GM19025 (cell line): ENCODE measurements at regions not wholly inside any gene's neighbourhood (a gene's known extent, or its start where the extent isn't known, plus 50 kb on each side); places are given as distances from the start of the nearest gene placed in this dataset.
"Not testable (repeated sequence)": the region's sequence is repeated elsewhere in the genome, so short reads cannot be mapped to it uniquely, and the experiment has no call there.

Source experiments
- ATAC-seq: cut with Tn5 transposase; IDR thresholded peaks from one replicate; pipeline ENCODE4 v1.9.1; 2021; ENCODE audit warnings: mild to moderate bottlenecking, low read depth, moderate library complexity; ENCODE audit not compliant: unreplicated experiment

DNA sequence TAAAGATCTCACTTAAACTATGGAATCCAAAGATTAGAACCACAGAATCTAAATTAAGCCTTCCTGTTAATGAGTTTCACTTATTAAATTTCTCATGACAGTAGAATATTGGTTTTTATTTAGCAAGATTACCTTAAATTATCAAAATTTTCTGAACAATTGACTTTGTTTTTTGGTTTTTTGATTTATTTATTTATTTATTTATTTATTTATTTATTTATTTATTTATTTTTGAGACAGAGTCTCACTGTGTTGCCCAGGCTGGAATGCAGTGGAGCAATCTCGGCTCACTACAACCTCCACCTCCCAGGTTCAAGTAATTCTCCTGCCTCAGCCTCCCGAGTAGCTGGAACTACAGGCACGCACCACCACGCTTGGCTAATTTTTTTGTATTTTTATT, 538.6 kb downstream of the AMY1C start:
- ATAC-seq, result not testable (repeated sequence)

DNA sequence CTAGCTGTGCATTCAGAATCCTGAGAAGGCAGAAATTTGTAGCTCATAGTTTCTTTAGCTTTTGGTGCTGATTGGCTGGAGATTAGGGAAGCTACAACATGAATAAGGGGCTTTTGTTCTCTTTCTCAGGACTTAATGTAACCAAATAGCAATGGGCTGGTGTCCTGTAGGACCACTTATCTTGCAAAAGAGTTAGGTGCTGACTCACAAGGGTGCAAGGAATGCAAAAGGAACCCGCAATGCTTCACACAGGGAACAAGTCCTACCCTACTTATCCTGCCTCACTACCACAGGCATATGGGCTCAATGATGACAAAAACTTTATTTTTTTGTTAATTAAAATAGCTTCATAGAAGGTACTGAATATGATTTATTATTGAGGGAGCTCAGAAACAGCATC, 541.5 kb downstream of the AMY1C start:
- no peak for ATAC-seq

DNA sequence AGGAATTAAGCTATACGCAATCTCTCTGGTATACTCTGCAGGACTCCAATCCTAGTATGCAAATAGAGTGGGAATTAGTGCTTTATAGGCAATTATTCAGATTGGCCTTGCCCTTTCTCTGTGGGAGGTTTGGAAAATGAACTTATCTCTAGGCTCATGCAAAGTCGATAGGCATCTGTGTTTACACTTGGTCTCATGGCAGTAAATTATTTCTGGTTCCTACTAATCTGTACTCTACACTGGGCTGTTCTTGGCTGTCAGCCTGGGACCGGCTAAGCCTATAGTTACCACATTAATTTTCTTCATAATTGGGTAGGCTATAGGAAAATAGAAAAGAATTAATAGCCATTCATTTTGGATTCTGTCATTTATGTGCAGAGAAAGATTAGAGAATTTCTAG, 544.6 kb downstream of the AMY1C start:
- ATAC-seq, result no peak

DNA sequence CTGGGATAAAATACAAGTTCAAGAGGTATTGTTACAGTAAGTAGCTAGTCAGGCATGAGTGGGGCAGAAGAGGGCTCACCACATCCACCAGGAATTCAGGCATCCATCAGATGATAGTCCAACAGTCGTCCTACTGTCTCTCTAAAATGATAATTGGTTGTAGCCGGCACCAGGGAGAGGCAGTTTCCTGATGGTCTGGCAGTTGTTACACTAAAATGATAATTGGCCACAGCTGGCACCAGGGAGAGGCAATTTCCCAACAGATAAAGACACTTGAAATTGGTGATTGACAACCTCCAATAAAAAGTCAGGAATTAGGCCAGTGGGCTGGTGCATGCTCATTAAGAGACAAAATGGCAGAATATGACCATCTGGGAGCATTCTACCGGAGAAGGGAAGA, 545.8 kb downstream of the AMY1C start:
- ATAC-seq, result no peak

DNA sequence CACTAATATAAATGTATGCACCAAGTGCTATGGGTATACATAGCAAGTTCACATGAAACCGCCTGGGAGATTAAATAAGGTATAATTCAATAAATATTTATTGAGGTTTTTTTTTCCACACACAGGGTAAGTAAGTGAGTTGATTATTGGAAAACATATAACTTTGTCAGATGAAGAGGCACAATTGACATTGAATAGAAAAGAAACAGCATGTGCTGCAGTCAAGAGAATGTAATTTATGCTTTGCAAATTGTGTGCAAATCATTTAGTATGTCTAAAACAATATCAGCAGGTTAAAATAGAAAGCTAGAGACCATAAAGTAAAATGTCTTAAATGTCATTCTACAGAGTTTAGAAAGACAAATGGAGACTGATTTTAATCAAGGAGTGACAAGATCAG, 560.0 kb downstream of the AMY1C start:
- ATAC-seq, result no peak

DNA sequence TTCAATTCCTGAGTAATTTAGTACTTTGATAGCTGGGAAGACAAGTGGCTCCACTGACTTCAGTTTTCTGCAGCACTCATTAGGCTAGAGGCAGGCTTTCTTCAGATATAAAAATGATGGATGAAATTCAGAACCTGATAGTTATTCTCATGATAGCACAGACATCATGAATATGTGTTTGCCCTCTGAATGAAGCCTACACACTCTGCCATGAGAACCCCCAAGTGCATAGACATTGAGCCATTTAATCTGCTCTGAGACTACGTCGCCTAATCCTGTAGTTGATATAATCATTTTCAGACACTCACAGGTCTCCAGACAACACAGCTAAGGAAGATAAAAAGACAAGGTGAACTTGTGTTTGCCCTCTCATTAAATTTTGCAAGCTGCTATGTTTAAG, 566.1 kb downstream of the AMY1C start:
- ATAC-seq, result no peak

DNA sequence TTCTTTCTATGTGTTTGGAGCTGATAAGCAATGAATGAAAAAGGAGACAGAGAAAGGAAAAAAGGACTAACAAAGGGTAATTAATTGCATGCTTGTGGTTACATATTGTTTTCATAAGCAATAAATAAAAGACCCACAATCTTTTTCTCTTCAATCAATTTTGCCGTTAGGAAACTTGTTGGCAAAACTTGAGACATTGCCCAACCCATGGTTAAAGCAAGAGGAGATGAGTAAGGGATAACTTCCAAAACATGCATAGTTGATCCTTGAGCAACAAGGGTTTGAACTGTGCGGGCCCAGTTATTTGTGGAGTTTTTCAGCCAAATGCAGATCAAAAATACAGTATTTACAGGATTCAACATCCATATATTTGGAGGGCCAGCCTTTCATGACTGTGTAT, 572.4 kb downstream of the AMY1C start:
- ATAC-seq, result no peak

DNA sequence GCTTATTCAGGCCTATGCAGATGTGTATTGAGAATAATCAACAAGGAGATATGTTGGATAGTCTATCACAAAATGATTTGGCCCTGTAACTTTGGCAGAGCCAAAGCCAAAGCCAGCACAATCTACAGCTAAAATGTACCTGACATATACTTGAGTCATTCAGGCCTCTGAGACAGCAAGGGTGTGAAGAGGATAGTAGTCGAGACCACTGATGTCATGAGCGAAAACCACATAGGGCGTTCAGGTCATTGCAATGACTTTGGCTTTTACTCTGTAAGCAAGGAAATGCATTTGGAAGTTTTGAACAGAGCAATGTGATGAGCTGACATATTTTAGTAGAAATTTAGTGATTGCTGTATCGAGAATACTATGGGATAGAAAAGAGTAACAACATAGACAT, 579.6 kb downstream of the AMY1C start:
- ATAC-seq, result no peak

DNA sequence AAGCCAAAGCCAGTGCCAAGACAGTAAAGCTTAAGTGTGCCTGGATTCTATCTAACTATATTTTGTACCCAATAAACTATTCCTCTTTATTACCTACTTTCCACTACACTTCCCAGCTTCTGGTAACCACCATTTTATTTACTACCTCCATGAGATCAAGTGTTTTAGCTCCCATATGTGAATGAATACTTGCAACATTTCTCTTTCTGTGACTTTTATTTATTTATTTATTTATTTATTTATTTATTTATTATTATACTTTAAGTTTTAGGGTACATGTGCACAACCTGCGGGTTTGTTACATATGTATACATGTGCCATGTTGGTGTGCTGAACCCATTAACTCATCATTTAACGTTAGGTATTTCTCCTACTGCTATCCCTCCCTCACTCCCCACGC, 582.1 kb downstream of the AMY1C start:
- no peak for ATAC-seq

DNA sequence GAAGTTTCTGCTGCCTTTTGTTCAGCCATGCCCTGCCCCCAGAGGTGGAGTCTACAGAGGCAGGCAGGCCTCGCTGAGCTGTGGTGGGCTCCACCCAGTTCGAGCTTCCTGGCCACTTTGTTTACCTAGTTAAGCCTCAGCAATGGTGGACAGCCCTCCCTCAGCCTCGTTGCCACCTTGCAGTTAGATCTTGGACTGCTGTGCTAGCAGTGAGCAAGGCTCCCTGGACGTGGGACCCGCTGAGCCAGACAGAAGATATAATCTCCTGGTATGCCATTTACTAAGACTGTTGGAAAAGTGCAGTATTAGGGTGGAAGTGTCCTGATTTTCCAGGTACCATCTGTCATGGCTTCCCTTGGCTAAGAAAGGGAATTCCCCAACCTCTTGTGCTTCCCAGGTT, 588.2 kb downstream of the AMY1C start:
- ATAC-seq, result not testable (repeated sequence)

DNA sequence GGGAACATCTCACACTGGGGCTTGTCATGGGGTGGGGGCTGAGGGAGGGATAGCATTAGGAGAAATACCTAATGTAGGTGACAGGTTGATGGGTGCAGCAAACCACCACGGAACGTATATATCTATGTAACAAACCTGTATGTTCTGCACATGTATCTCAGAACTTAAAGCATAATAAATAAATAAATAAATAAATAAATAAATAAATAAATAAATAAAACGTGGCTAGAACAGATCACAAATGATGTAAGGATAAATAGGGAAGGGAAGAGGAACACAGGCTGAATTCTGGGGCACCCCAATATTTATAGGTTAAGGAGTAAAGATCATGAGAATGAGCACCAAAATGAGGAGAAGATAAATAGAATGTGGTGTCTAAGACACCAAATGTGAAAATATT, 592.2 kb downstream of the AMY1C start:
- ATAC-seq, result no peak

DNA sequence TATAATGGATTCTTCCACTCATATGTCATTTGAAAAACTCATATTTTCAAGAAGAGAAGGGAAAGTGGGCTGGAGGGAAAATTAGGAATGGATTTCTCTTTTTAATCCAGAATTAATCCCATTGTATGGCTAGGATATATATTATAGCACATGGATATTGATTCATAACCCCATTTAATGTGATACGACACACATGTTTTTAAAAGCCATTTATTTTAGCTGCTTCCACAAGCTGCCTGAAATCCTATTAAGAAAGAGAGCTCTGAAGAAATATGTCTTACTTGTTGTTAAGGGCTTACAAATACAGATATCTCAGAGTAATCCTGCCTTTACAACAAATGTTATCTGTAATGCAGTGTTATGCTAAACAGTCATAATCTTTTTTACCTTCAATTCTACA, 598.6 kb downstream of the AMY1C start:
- ATAC-seq, result no peak

DNA sequence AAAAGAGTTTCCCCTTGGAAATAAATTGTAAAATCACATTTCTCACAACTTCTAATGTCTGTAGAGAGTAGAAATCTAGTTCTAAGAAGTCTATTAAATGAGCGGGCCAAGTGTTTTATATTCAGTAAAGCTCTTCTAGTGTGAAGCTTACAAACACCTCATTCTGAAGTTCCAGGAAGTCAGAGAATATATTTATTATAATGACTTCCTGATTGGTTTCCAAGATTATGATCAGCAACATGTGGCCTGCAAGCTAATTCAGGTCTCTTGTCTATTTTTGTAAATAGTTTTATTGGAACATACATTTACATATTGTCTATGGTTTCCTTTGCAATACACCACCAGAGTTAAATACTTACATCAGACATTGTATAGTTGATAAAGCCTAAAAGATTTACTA, 603.9 kb downstream of the AMY1C start:
- no peak for ATAC-seq

DNA sequence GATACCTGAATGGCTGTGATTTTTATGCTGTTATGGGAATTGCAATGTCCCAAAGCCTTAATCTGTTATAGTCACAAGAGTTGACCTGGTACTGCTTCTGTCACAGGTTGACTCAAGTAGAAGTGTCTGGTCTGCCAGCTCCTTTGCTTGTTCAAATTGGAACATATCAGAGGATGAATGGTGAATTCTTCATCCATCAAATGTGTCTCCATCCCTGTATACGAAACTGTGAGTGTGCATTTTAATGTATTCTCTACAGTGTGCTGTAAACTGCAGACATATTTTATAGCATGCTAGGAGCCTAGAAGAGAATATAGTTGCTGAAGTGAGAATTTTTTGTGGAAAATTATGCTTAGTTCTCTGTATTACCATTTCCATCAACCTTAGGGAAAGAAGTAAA, 608.4 kb downstream of the AMY1C start:
- no peak for ATAC-seq

DNA sequence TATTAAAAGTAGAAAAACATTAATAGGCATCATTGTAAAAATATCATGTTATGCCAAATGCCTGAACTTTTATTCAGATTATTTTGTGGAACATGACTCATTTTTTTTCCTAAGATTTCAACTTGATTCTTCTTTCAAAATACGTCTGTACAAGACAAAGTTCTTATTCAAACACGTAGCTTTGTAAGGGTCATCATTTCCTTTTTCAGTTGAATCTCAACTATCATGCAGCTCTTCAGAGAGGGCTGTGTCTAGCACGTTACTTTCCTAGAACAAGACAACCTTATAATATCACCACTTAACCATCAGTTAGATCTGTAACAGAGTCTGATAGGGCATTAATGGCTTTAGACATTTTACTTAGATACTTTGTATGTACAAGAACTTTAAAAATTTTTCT, 608.9 kb downstream of the AMY1C start:
- no peak for ATAC-seq

DNA sequence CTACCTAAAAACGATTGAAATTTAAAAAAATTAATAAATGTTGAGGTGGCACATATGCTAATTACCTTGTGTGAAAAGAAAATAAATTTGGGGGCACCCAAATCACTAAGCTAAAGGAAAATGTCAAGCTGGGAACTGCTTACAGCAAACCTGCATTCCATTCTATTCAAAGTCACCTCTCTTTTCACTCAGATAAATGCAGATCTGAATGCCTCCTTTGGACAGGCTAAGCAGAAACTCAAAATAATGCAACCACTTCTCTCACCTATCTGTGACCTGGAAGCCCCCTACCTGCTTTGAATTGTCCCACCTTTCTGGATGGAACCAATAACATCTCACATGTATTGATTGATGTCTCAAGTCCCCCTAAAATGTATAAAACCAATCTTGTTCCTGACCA, 628.7 kb downstream of the AMY1C start:
- ATAC-seq, result no peak

DNA sequence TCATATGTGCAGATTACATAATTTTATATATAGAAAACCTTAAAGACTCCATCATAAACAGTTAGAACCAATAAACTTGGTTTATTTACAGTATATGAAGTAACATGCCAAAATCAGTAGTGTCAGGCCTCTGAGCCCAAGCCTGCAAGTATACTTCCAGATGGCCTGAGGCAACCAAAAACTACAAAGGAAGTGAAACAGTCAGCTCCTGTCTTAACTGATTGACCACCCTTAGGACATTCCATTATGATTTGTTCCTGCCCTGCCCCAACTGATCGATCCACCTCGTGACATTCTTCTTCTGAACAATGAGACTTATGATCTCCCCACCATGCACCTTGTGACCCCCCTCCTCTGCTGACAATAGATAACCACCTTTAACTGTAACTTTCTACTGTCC, 630.3 kb downstream of the AMY1C start:
- ATAC-seq, result no peak

DNA sequence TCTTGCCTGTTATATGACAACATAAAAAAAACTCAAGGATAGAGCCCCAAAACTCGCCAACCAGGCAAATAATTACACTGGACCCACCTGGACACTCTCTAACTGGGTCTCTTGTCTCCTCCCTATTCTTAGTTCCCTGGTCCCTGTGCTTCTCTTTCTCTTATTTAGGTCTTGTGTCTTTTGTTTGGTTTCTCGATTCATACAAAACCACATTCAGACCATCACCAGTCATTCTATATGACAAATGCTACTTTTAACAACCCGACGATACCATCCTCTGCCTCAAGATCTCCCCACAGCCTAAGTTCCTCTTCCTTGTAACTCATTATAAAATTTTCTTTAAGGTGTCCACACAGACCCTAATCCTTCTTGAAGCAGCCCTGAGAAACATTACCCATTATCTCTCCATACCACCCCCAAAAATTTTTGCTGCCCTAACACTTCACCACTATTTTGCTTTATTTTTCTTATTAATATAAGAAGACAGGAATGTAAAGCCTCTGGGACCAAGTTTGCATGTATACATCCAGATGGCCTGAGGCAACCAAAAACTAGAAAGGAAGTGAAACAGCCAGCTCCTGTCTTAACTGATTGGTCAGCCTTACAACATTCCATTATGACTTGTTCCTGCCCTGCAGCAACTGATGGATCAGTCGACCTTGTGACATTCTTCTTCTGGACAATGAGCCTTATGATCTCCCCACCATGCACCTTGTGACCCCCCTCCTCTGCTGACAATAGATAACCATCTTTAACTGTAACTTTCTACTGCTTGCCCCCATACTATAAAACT, 638.2 kb downstream of the AMY1C start:
- ATAC-seq, result no peak

DNA sequence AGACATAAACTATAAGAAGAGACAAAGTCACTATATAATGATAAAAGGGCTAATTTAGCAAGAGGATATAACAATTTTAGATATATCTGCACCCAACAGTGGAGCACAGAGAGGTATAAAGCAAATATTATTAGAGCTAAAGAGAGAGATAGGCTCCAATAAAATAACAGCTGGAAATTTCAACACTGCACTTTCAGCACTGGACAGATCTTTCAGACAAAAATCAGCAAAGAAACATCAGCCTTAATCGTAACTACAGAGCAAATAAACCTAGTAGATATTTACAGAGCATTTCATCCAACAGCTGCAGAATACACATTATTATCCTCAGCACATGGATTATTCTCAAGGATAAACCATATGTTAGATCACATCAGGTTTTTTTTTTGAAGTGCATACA, 642.9 kb downstream of the AMY1C start:
- ATAC-seq, result no peak

DNA sequence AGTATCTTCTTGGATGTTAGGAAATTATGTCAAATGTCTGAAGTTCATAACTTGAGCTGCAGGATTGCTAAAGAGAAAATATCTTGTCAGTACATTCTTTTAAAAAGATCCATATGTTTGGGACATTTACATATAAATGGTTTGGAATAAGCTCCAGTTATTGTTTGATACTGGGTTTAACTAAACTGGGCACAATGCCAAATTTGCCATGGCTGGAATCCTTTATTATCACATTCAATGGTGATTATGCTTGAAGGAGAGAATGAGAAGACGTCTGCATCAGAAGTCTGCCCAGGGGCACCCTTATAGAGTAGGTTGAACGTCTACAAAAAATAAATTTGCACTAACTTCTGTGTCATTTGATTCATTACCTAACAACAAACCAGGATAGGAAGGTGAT, 652.5 kb downstream of the AMY1C start:
- no peak for ATAC-seq

DNA sequence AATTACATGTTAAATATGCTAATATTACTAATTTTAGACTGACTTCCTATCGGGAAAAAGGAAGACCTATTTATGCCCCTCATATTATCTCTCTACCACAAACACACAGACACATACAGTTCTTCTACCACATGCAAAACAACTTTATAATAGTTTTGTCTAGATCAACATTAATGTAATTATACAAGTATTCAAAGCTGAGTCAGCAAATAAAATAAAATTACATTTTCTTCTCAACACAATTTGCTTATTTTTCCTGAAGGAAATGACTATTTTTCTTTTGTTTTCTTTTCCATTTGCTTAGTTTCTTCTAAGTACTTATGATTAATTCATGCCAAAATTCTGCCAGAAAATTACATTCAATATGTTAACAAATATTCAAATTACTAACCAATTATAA, 654.2 kb downstream of the AMY1C start:
- no peak for ATAC-seq

DNA sequence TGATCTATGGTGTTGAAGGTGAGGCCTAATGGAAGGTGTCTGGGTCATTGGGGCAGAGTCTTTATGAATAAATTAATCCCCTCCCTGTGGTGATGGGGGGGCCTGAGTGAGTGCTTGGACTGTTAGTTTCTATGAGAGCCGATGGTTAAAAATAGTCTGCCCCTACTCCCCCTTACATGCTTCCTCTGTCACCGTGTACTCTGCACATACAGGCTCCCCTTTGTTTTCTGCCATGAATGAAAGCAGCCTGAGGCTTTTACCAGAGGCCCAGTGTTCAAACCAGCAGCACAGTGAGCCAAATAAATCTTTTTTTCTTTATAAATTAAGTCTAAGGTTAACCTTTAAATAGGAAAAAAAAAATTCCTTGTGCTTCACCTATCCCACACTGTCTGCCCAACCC, 657.0 kb downstream of the AMY1C start:
- ATAC-seq, result no peak

DNA sequence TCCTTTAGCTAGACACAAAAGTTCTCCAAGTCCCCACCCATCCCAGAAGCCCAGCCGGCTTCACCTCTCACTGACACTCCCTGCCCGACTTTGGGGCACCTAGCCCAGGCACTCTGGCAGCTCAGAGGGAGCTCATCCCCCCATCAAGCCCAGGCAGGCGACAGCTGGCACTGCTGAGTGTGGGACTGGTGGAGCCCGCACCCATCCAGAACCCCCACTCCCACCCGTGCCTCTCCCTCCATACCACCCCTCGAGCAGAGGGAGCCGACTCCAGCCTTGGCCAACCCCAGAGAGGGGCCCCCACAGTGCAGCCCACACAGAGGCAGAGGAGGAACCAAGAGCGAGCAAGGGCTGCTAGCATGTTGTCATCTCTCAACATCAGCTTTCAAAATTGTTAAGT, 658.6 kb downstream of the AMY1C start:
- no peak for ATAC-seq
